RWPE2 (cell line): ENCODE measurements at regions not wholly inside any gene's neighbourhood (a gene's known extent, or its start where the extent isn't known, plus 50 kb on each side); places are given as distances from the start of the nearest gene placed in this dataset.

Experiments
- ATAC-seq: fragments of 200-7000 bp; cut with Tn5 transposase; 3 replicates; pipeline ENCODE4 v1.9.1; 2021; ENCODE audit warnings: low read depth
- DNase-seq: peaks from one replicate; pipeline ENCODE4 v3.0.0-alpha.2; 2020; ENCODE audit warnings: low spot score
- H3K27ac ChIP-seq: fragments of 450-650 bp; 2 replicates; pipeline ENCODE4 v1.5.1; 2017; ENCODE audit warnings: mild to moderate bottlenecking; ENCODE audit not compliant: poor library complexity, severe bottlenecking
- H3K27me3 ChIP-seq: fragments of 250-450 bp; sonication (Bioruptor Pico); 2 replicates; pipeline ENCODE4 v1.5.1; 2021; ENCODE audit warnings: mild to moderate bottlenecking, moderate library complexity; ENCODE audit not compliant: insufficient read depth, poor library complexity, severe bottlenecking
- H3K36me3 ChIP-seq: fragments of 250-450 bp; sonication (Bioruptor Pico); 2 replicates; pipeline ENCODE4 v1.5.1; 2020; ENCODE audit warnings: low read depth, mild to moderate bottlenecking, moderate library complexity
- H3K4me1 ChIP-seq: fragments of 250-450 bp; sonication (Bioruptor Pico); 2 replicates; pipeline ENCODE4 v1.5.1; 2021; ENCODE audit warnings: mild to moderate bottlenecking, moderate library complexity; ENCODE audit not compliant: insufficient read depth, poor library complexity, severe bottlenecking
- H3K4me3 ChIP-seq: fragments of 250-450 bp; sonication (Bioruptor Pico); 2 replicates; pipeline ENCODE4 v1.5.1; 2021; ENCODE audit warnings: mild to moderate bottlenecking, moderate library complexity; ENCODE audit not compliant: severe bottlenecking
- H3K9me3 ChIP-seq: fragments of 250-450 bp; sonication (Bioruptor Pico); 2 replicates; pipeline ENCODE4 v1.5.1; 2021; ENCODE audit warnings: mild to moderate bottlenecking, moderate library complexity; ENCODE audit not compliant: severe bottlenecking
- CTCF ChIP-seq: fragments of 450-650 bp; IDR thresholded peaks from one replicate; pipeline ENCODE4 v1.5.1; 2017; ENCODE audit warnings: mild to moderate bottlenecking, moderate library complexity; ENCODE audit not compliant: poor library complexity, severe bottlenecking

- ATAC-seq = no peak
- Histone ChIP-seq H3K27ac (no peak overlapping the region), H3K4me1 (no peaks in the 10 kb centered on the region), H3K36me3 (no peaks in the 10 kb centered on the region; the same call in 1 of the 2 replicates), H3K4me3 (no peak overlapping the region), H3K9me3 (no peaks in the 10 kb centered on the region), H3K27me3 (no peaks in the 10 kb centered on the region)
- no peak for DNase-seq
- TF ChIP-seq CTCF = no peak
These were observed 127.0 kb upstream of the PMFBP1 start for GRCh38 chr16:72298961-72299360.

- H3K27ac ChIP-seq = no peak overlapping the region
- no peaks in the 10 kb centered on the region for H3K9me3 ChIP-seq
- no peaks in the 10 kb centered on the region for H3K27me3 ChIP-seq
- peaks cover 22% of the 10 kb centered on the region for H3K4me1 ChIP-seq
- ATAC-seq (no peak), DNase-seq (no peak)
- no peaks in the 10 kb centered on the region for H3K36me3 ChIP-seq
- H3K4me3 ChIP-seq = no peak overlapping the region
- no peak for TF ChIP-seq CTCF
These were observed 124.0 kb upstream of the PMFBP1 start for GRCh38 chr16:72295914-72296313.

GRCh38 chr16:72291531-72291981 is 119.6 kb upstream of the PMFBP1 start:
- H3K27ac ChIP-seq = peak overlapping the region; percentile 100
- H3K36me3 ChIP-seq = peaks cover 3% of the 10 kb centered on the region; the same call in 1 of the 2 replicates
- peaks cover 41% of the 10 kb centered on the region for H3K4me1 ChIP-seq
- no peaks in the 10 kb centered on the region for H3K27me3 ChIP-seq
- H3K4me3 ChIP-seq = no peak overlapping the region
- H3K9me3 ChIP-seq = no peaks in the 10 kb centered on the region
- TF ChIP-seq CTCF = no peak
- peak; percentile 92 for ATAC-seq
- DNase-seq = no peak

- no peak for TF ChIP-seq CTCF
- H3K27ac ChIP-seq = peak overlapping the region; percentile 100
These were observed 119.2 kb upstream of the PMFBP1 start for GRCh38 chr16:72291121-72291520.

GRCh38 chr16:72287649-72288048 is 115.7 kb upstream of the PMFBP1 start:
- Histone ChIP-seq H3K27me3 (no peaks in the 10 kb centered on the region), H3K36me3 (peaks cover 3% of the 10 kb centered on the region; the same call in 1 of the 2 replicates), H3K4me3 (no peak overlapping the region), H3K9me3 (no peaks in the 10 kb centered on the region), H3K27ac (peak overlapping the region; percentile 100), H3K4me1 (peaks cover 40% of the 10 kb centered on the region)
- DNase-seq (no peak), ATAC-seq (no peak)
- TF ChIP-seq CTCF = no peak

More at GRCh38 chr16:72291121-72291520, 119.2 kb upstream of the PMFBP1 start:
- no peak for DNase-seq
- H3K4me1 ChIP-seq = peaks cover 41% of the 10 kb centered on the region
- H3K4me3 ChIP-seq = no peak overlapping the region
- peaks cover 3% of the 10 kb centered on the region; the same call in 1 of the 2 replicates for H3K36me3 ChIP-seq
- no peaks in the 10 kb centered on the region for H3K9me3 ChIP-seq
- H3K27me3 ChIP-seq = no peaks in the 10 kb centered on the region
- peak; percentile 59 for ATAC-seq
